Liver (tissue), 8 donors: ENCODE measurements at regions not wholly inside any gene's neighbourhood (a gene's known extent, or its start where the extent isn't known, plus 50 kb on each side); places are given as distances from the start of the nearest gene placed in this dataset.

Experiments
- DNase-seq: peaks from one replicate; pipeline ENCODE4 v3.0.0-alpha.2; 2017; ENCODE audit warnings: low spot score
- H3K27ac ChIP-seq, 2 donors: one replicate each; pipeline ENCODE4 v1.7.0; 2013; ENCODE audit warnings: inconsistent platforms in 2 of 2, low read length in 2 of 2, control low read depth in 1 of 2, low read depth in 1 of 2, mild to moderate bottlenecking in 1 of 2
- H3K27me3 ChIP-seq, 4 donors: one replicate each; pipeline versions ENCODE4 v1.6.1 to v1.7.0; 2013; ENCODE audit warnings: low read length in 3 of 4, inconsistent platforms in 1 of 4, mild to moderate bottlenecking in 1 of 4, moderate library complexity in 1 of 4; ENCODE audit not compliant: control insufficient read depth in 4 of 4, insufficient read depth in 4 of 4
- H3K36me3 ChIP-seq, 4 donors: one replicate each; pipeline versions ENCODE4 v1.6.1 to v1.7.0; 2013; ENCODE audit warnings: low read length in 3 of 4, mild to moderate bottlenecking in 3 of 4, low read depth in 1 of 4, moderate library complexity in 1 of 4; ENCODE audit not compliant: control insufficient read depth in 4 of 4, insufficient read depth in 3 of 4
- H3K4me1 ChIP-seq, 4 donors: one replicate each; pipeline versions ENCODE4 v1.6.1 to v1.7.0; 2013; ENCODE audit warnings: low read length in 3 of 4, mild to moderate bottlenecking in 3 of 4, moderate library complexity in 1 of 4; ENCODE audit not compliant: control insufficient read depth in 4 of 4, insufficient read depth in 4 of 4
- H3K4me3 ChIP-seq, 3 donors: one replicate each; pipeline versions ENCODE4 v1.6.1 to v1.7.0; 2013; ENCODE audit warnings: low read length in 3 of 3, control low read depth in 1 of 3, low read depth in 1 of 3, mild to moderate bottlenecking in 1 of 3
- H3K9ac ChIP-seq, 2 donors: one replicate each; pipeline ENCODE4 v1.7.0; 2013; ENCODE audit warnings: low read length in 2 of 2, mild to moderate bottlenecking in 2 of 2, moderate library complexity in 2 of 2, control low read depth in 1 of 2, low read depth in 1 of 2
- H3K9me3 ChIP-seq, 4 donors: one replicate each; pipeline versions ENCODE4 v1.6.1 to v1.7.0; 2013; ENCODE audit warnings: low read length in 3 of 4; ENCODE audit not compliant: control insufficient read depth in 4 of 4
- EGR1 ChIP-seq, 2 donors: IDR thresholded peaks; 2 replicates each; pipeline ENCODE4 v1.6.1; 2016 to 2018; ENCODE audit warnings: antibody characterized with exemption in 2 of 2, low read depth in 2 of 2
- FOXA1 ChIP-seq: IDR thresholded peaks from 2 replicates; pipeline ENCODE4 v1.6.1; 2016; ENCODE audit warnings: antibody characterized with exemption
- FOXA2 ChIP-seq: IDR thresholded peaks from 2 replicates; pipeline ENCODE4 v1.6.1; 2016; ENCODE audit warnings: antibody characterized with exemption
- GABPA ChIP-seq, 2 donors: IDR thresholded peaks in 1 of 2; conservative IDR thresholded peaks in 1 of 2; 2 replicates each; pipeline ENCODE4 v1.6.1; 2016; ENCODE audit warnings: antibody characterized with exemption in 2 of 2, mild to moderate bottlenecking in 1 of 2, moderate library complexity in 1 of 2
- HNF4A ChIP-seq, 2 donors: conservative IDR thresholded peaks; 2 replicates each; pipeline ENCODE4 v1.6.1; 2016; ENCODE audit warnings: antibody characterized with exemption in 2 of 2, mild to moderate bottlenecking in 2 of 2
- HNF4G ChIP-seq: IDR thresholded peaks from 2 replicates; pipeline ENCODE4 v1.6.1; 2016; ENCODE audit warnings: antibody characterized with exemption
- NR2F2 ChIP-seq: IDR thresholded peaks from 2 replicates; pipeline ENCODE4 v1.6.1; 2016; ENCODE audit warnings: antibody characterized with exemption
- RXRA ChIP-seq, 2 donors: IDR thresholded peaks; 2 replicates each; pipeline ENCODE4 v1.6.1; 2017 to 2018; ENCODE audit warnings: antibody characterized with exemption in 2 of 2, mild to moderate bottlenecking in 1 of 2
- TAF1 ChIP-seq: conservative IDR thresholded peaks from 2 replicates; pipeline ENCODE4 v1.6.1; 2016; ENCODE audit warnings: antibody characterized with exemption, mild to moderate bottlenecking
- YY1 ChIP-seq: IDR thresholded peaks from 2 replicates; pipeline ENCODE4 v1.6.1; 2016; ENCODE audit warnings: antibody characterized with exemption, mild to moderate bottlenecking
- WGBS: extraction: QIAGEN DNeasy Blood & Tissue Kit; methylation state at CpG from one replicate; pipeline ENCODE4 v1.1.7; 2013; 5-methylcytosine and 5-hydroxymethylcytosine counted together
- TF ChIP-seq, protein P1 (sequence below): IDR thresholded peaks from 2 replicates; pipeline ENCODE4 v1.6.1; 2016; ENCODE audit warnings: antibody characterized with exemption
- TF ChIP-seq, protein P2 (sequence below): IDR thresholded peaks from 2 replicates; pipeline ENCODE4 v1.6.1; 2016; ENCODE audit warnings: antibody characterized with exemption
- TF ChIP-seq, protein P3 (sequence below): fragments of 150-350 bp; IDR thresholded peaks from 2 replicates; pipeline ENCODE4 v1.5.1; 2017; ENCODE audit warnings: improper control_type of control experiment, low read depth, low read length; ENCODE audit not compliant: missing input control
- TF ChIP-seq, protein P4 (sequence below): IDR thresholded peaks from 2 replicates; pipeline ENCODE4 v1.6.1; 2016; ENCODE audit warnings: antibody characterized with exemption, mild to moderate bottlenecking
- donor health status: healthy.
- donor health status: healthy.
- donor health status: healthy.
- donor health status: healthy.
- donor health status: healthy.

DNA sequence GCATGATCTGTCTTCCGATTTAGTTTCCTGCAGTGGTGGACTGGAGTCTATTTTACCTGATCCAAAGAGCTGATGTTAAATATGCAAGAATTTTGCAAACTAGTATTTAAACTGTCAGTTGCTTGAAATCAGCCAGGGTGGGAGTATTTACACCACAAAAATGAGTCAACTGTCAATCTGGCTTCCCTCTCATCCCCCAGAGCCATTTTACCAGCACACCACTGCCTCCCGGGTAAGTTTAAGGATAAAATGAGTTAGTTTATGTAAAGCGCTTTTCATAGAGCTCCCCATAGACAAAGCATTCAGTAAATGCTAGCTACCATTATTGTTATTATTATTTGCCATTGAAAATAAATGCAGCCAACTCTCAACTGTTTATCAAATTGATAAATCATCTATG lies 106.3 kb upstream of the FRMD6 start:
- H3K9ac ChIP-seq: no peak overlapping the region
- DNase-seq: no peak
- no peaks in the 10 kb centered on the region for H3K36me3 ChIP-seq
- WGBS: 89% methylated on average over 3 of the region's 3 CpGs
- peaks cover 0 to 9% (median 5%) of the 10 kb centered on the region in 4 donors for H3K4me1 ChIP-seq
- no peaks in the 10 kb centered on the region for H3K9me3 ChIP-seq
- no peak for TF ChIP-seq FOXA1
- TF ChIP-seq GABPA (IDR thresholded peaks at IDR 0.05 in 1 of 2, conservative IDR thresholded peaks at IDR 0.05 in 1 of 2): no peak
- TF ChIP-seq HNF4G: no peak
- H3K27me3 ChIP-seq: no peaks in the 10 kb centered on the region
- no peak overlapping the region for H3K4me3 ChIP-seq
- no peak overlapping the region for H3K27ac ChIP-seq

DNA sequence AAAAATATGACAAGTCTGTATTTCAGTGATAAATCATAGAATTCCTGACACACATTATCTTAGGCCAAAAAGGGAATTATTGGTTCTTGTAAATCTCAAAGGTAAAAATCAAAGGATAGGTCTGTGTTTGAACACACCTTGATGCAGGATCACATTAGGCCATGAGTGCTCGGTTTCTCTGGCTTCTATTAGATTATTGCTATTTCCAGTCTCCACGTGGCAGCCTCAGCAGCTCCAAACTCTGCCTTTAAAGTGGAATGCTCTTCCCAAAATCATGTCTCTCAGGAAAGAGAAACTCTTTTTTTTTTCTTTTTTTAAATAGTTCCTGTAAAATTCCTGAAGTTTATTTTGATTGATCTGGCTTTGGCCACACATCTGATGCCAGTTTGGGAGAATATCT lies 105.6 kb upstream of the FRMD6 start:
- WGBS: 52% methylated on average over 2 of the region's 2 CpGs
- H3K4me1 ChIP-seq: peaks cover 0 to 9% (median 5%) of the 10 kb centered on the region in 4 donors
- DNase-seq: no peak
- H3K27me3 ChIP-seq: no peaks in the 10 kb centered on the region
- no peak overlapping the region for H3K9ac ChIP-seq
- no peaks in the 10 kb centered on the region for H3K9me3 ChIP-seq
- TF ChIP-seq EGR1 (IDR thresholded peaks at IDR 0.05; ENCODE audit: low read depth in 2 of 2) (no peak), TAF1 (no peak), FOXA2 (no peak), RXRA (IDR thresholded peaks at IDR 0.05) (no peak), YY1 (no peak), NR2F2 (no peak), FOXA1 (no peak), HNF4G (no peak)
- TF ChIP-seq, protein P1, sequence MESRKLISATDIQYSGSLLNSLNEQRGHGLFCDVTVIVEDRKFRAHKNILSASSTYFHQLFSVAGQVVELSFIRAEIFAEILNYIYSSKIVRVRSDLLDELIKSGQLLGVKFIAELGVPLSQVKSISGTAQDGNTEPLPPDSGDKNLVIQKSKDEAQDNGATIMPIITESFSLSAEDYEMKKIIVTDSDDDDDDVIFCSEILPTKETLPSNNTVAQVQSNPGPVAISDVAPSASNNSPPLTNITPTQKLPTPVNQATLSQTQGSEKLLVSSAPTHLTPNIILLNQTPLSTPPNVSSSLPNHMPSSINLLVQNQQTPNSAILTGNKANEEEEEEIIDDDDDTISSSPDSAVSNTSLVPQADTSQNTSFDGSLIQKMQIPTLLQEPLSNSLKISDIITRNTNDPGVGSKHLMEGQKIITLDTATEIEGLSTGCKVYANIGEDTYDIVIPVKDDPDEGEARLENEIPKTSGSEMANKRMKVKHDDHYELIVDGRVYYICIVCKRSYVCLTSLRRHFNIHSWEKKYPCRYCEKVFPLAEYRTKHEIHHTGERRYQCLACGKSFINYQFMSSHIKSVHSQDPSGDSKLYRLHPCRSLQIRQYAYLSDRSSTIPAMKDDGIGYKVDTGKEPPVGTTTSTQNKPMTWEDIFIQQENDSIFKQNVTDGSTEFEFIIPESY: no peak
- TF ChIP-seq, protein P2, sequence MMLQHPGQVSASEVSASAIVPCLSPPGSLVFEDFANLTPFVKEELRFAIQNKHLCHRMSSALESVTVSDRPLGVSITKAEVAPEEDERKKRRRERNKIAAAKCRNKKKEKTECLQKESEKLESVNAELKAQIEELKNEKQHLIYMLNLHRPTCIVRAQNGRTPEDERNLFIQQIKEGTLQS: no peak
- TF ChIP-seq, protein P3, sequence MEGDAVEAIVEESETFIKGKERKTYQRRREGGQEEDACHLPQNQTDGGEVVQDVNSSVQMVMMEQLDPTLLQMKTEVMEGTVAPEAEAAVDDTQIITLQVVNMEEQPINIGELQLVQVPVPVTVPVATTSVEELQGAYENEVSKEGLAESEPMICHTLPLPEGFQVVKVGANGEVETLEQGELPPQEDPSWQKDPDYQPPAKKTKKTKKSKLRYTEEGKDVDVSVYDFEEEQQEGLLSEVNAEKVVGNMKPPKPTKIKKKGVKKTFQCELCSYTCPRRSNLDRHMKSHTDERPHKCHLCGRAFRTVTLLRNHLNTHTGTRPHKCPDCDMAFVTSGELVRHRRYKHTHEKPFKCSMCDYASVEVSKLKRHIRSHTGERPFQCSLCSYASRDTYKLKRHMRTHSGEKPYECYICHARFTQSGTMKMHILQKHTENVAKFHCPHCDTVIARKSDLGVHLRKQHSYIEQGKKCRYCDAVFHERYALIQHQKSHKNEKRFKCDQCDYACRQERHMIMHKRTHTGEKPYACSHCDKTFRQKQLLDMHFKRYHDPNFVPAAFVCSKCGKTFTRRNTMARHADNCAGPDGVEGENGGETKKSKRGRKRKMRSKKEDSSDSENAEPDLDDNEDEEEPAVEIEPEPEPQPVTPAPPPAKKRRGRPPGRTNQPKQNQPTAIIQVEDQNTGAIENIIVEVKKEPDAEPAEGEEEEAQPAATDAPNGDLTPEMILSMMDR: no peak
- no peaks in the 10 kb centered on the region for H3K36me3 ChIP-seq
- no peak overlapping the region for H3K27ac ChIP-seq
- H3K4me3 ChIP-seq: no peak overlapping the region

GRCh38 chr14:51546603-51547258 lies 105.0 kb upstream of the FRMD6 start:
- Histone ChIP-seq H3K36me3 (no peaks in the 10 kb centered on the region), H3K4me3 (no peak overlapping the region), H3K27ac (peak overlapping the region; percentile 66 to 68), H3K9me3 (no peaks in the 10 kb centered on the region), H3K4me1 (peaks cover 0 to 9% (median 5%) of the 10 kb centered on the region in 4 donors), H3K27me3 (no peaks in the 10 kb centered on the region), H3K9ac (no peak overlapping the region)
- TF ChIP-seq FOXA2 (no peak), HNF4G (no peak), YY1 (no peak), HNF4A (conservative IDR thresholded peaks at IDR 0.05) (peak in 1 of 2 donors; percentile 30), FOXA1 (no peak), GABPA (IDR thresholded peaks at IDR 0.05 in 1 of 2, conservative IDR thresholded peaks at IDR 0.05 in 1 of 2) (no peak), RXRA (IDR thresholded peaks at IDR 0.05) (peak in 1 of 2 donors; percentile 61), TAF1 (no peak), EGR1 (IDR thresholded peaks at IDR 0.05; ENCODE audit: low read depth in 2 of 2) (no peak)
- TF ChIP-seq, protein P2: no peak
- TF ChIP-seq, protein P4, sequence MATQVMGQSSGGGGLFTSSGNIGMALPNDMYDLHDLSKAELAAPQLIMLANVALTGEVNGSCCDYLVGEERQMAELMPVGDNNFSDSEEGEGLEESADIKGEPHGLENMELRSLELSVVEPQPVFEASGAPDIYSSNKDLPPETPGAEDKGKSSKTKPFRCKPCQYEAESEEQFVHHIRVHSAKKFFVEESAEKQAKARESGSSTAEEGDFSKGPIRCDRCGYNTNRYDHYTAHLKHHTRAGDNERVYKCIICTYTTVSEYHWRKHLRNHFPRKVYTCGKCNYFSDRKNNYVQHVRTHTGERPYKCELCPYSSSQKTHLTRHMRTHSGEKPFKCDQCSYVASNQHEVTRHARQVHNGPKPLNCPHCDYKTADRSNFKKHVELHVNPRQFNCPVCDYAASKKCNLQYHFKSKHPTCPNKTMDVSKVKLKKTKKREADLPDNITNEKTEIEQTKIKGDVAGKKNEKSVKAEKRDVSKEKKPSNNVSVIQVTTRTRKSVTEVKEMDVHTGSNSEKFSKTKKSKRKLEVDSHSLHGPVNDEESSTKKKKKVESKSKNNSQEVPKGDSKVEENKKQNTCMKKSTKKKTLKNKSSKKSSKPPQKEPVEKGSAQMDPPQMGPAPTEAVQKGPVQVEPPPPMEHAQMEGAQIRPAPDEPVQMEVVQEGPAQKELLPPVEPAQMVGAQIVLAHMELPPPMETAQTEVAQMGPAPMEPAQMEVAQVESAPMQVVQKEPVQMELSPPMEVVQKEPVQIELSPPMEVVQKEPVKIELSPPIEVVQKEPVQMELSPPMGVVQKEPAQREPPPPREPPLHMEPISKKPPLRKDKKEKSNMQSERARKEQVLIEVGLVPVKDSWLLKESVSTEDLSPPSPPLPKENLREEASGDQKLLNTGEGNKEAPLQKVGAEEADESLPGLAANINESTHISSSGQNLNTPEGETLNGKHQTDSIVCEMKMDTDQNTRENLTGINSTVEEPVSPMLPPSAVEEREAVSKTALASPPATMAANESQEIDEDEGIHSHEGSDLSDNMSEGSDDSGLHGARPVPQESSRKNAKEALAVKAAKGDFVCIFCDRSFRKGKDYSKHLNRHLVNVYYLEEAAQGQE: no peak
- 30% methylated on average over 2 of the region's 2 CpGs for WGBS
- DNase-seq: no peak
